Neuronal stem cell (in vitro differentiated cells): ENCODE measurements at regions not wholly inside any gene's neighbourhood (a gene's known extent, or its start where the extent isn't known, plus 50 kb on each side); places are given as distances from the start of the nearest gene placed in this dataset.

ENCODE experiments used
- DNase-seq: peaks from one replicate; pipeline ENCODE4 v3.0.0-alpha.2; 2013; ENCODE audit warnings: low spot score
- H2AFZ ChIP-seq: one replicate; pipeline ENCODE4 v1.6.1; 2013; ENCODE audit warnings: mild to moderate bottlenecking, low read length, inconsistent platforms
- H2AK5ac ChIP-seq: 2 replicates; pipeline ENCODE4 v1.6.1; 2013; ENCODE audit warnings: low read depth, mild to moderate bottlenecking, inconsistent platforms, low read length, moderate library complexity, mixed read lengths
- H2BK120ac ChIP-seq: 2 replicates; pipeline ENCODE4 v1.6.1; 2013; ENCODE audit warnings: low read depth, mild to moderate bottlenecking, inconsistent platforms, low read length, moderate library complexity, mixed read lengths
- H2BK12ac ChIP-seq: one replicate; pipeline ENCODE4 v1.6.1; 2013; ENCODE audit warnings: low read length, inconsistent platforms
- H2BK15ac ChIP-seq: 2 replicates; pipeline ENCODE4 v1.6.1; 2013; ENCODE audit warnings: mild to moderate bottlenecking, low read length, inconsistent platforms, mixed read lengths
- H2BK5ac ChIP-seq: one replicate; pipeline ENCODE4 v1.6.1; 2013; ENCODE audit warnings: inconsistent platforms, mild to moderate bottlenecking, low read length, moderate library complexity
- H3K14ac ChIP-seq: one replicate; pipeline ENCODE4 v1.6.1; 2013; ENCODE audit warnings: low read length, inconsistent platforms
- H3K18ac ChIP-seq: 2 replicates; pipeline ENCODE4 v1.6.1; 2013; ENCODE audit warnings: low read length, inconsistent platforms
- H3K23ac ChIP-seq: 2 replicates; pipeline ENCODE4 v1.6.1; 2013; ENCODE audit warnings: low read depth, mild to moderate bottlenecking, mixed read lengths, low read length, inconsistent platforms; ENCODE audit not compliant: poor library complexity
- H3K27ac ChIP-seq: replicated peaks from 3 replicates; pipeline ENCODE4 v1.5.1; 2013; ENCODE audit warnings: low read length, inconsistent platforms
- H3K27me3 ChIP-seq, 3 experiments: 2 replicates each; pipeline ENCODE4 v1.6.1; 2013; ENCODE audit warnings: low read length in 3 of 3, mild to moderate bottlenecking in 2 of 3, inconsistent platforms in 1 of 3, low read depth in 1 of 3, mixed read lengths in 1 of 3, moderate library complexity in 1 of 3; ENCODE audit not compliant: control insufficient read depth in 3 of 3, insufficient read depth in 3 of 3
- H3K36me3 ChIP-seq, 2 donors: replicated peaks in 1 of 2; 2 replicates each; pipeline ENCODE4 v1.6.1; 2013; ENCODE audit warnings: low read length in 2 of 2; ENCODE audit not compliant: control insufficient read depth in 2 of 2, insufficient read depth in 2 of 2
- H3K4ac ChIP-seq: 2 replicates; pipeline ENCODE4 v1.6.1; 2013; ENCODE audit warnings: inconsistent platforms, mild to moderate bottlenecking, low read length, moderate library complexity
- H3K4me1 ChIP-seq, 2 donors: 1 replicate in 1 of 2; 2 replicates in 1 of 2; pipeline ENCODE4 v1.6.1; 2013; ENCODE audit warnings: low read length in 2 of 2, low read depth in 1 of 2; ENCODE audit not compliant: control insufficient read depth in 2 of 2, insufficient read depth in 1 of 2
- H3K4me2 ChIP-seq: one replicate; pipeline ENCODE4 v1.6.1; 2013; ENCODE audit warnings: mild to moderate bottlenecking, low read length, inconsistent platforms; ENCODE audit not compliant: insufficient read depth, poor library complexity, severe bottlenecking
- H3K4me3 ChIP-seq, 2 donors: 2 replicates each; pipeline ENCODE4 v1.5.1; 2013; ENCODE audit warnings: low read length in 2 of 2, mild to moderate bottlenecking in 2 of 2, inconsistent platforms in 1 of 2, moderate library complexity in 1 of 2
- H3K79me1 ChIP-seq: one replicate; pipeline ENCODE4 v1.6.1; 2013; ENCODE audit warnings: low read depth, mild to moderate bottlenecking, inconsistent platforms, low read length, moderate library complexity
- H3K9ac ChIP-seq: one replicate; pipeline ENCODE4 v1.6.1; 2013; ENCODE audit warnings: mild to moderate bottlenecking, low read depth, low read length, inconsistent platforms; ENCODE audit not compliant: poor library complexity
- H3K9me3 ChIP-seq, 2 donors: replicated peaks in 1 of 2; 2 replicates each; pipeline versions ENCODE3 to v1.6.1; 2013; ENCODE audit warnings: low read length in 2 of 2, mild to moderate bottlenecking in 2 of 2, inconsistent platforms in 1 of 2, low read depth in 1 of 2, mixed read lengths in 1 of 2, moderate library complexity in 1 of 2; ENCODE audit not compliant: control insufficient read depth in 2 of 2, insufficient read depth in 1 of 2
- H4K8ac ChIP-seq: one replicate; pipeline ENCODE4 v1.6.1; 2013; ENCODE audit warnings: low read depth, mild to moderate bottlenecking, inconsistent platforms, low read length, moderate library complexity
- H4K91ac ChIP-seq: one replicate; pipeline ENCODE4 v1.6.1; 2013; ENCODE audit warnings: low read length, low read depth, mild to moderate bottlenecking, inconsistent platforms; ENCODE audit not compliant: poor library complexity
- WGBS, 2 donors: extraction: QIAGEN DNeasy Blood & Tissue Kit; methylation state at CpG; one replicate each; pipeline ENCODE4 v1.1.7; 2013; ENCODE audit warnings: missing lambda C conversion rate in 2 of 2, mixed read lengths in 1 of 2; ENCODE audit not compliant: insufficient read length in 2 of 2, insufficient replicate concordance in 1 of 2; ENCODE audit errors: extremely low coverage in 2 of 2; 5-methylcytosine and 5-hydroxymethylcytosine counted together

- no peak overlapping the region for H3K4ac ChIP-seq
- H3K9ac ChIP-seq: no peak overlapping the region
- H2AK5ac ChIP-seq: no peak overlapping the region
- no peaks in the 10 kb centered on the region for H3K36me3 ChIP-seq
- WGBS, 2 donors: no CpG with 5 or more reads among the region's 2 CpGs
- no peak overlapping the region for H3K27ac ChIP-seq
- no peak overlapping the region for H2BK120ac ChIP-seq
- H2BK12ac ChIP-seq: no peak overlapping the region
- no peak overlapping the region for H2AFZ ChIP-seq
- DNase-seq: peak; percentile 11
- no peak overlapping the region for H3K23ac ChIP-seq
- no peak overlapping the region for H4K8ac ChIP-seq
- no peak overlapping the region for H2BK5ac ChIP-seq
- no peak overlapping the region for H3K18ac ChIP-seq
- peaks cover 8 to 18% of the 10 kb centered on the region in 2 donors for H3K4me1 ChIP-seq
- H2BK15ac ChIP-seq: no peak overlapping the region
- H3K79me1 ChIP-seq: no peaks in the 10 kb centered on the region
- peaks cover 0 to 4% of the 10 kb centered on the region in 2 donors for H3K9me3 ChIP-seq
- no peak overlapping the region for H3K4me2 ChIP-seq
- H3K27me3 ChIP-seq: no peaks in the 10 kb centered on the region
- no peak overlapping the region for H4K91ac ChIP-seq
- no peak overlapping the region for H3K4me3 ChIP-seq
- H3K14ac ChIP-seq: no peak overlapping the region
These were observed 306.9 kb upstream of the SLIT2 start for GRCh38 chr4:19944806-19945205.

DNA sequence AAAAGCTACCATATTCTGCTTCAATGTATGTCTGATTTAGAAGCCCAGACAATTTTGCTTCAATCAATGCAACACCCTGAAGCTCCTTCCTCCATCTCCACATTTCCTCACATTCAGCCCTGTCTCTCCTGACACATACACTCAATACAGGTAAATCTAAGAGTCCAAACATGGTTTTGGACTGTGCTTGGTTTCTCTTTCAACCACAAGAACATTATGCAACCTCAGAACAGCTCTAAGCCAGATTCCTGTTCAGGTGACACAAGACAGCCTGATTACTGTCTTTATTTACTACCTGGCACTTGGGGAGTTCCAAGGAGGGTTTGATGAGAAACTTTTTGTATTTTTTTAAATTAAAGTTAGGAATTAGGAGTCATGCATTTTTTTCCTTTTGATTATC lies 307.5 kb upstream of the SLIT2 start:
- Histone ChIP-seq H4K91ac (no peak overlapping the region), H2BK12ac (no peak overlapping the region), H3K9ac (no peak overlapping the region), H3K27me3 (no peaks in the 10 kb centered on the region), H3K36me3 (no peaks in the 10 kb centered on the region), H3K18ac (no peak overlapping the region), H4K8ac (no peak overlapping the region), H2AK5ac (no peak overlapping the region), H3K4me3 (no peak overlapping the region), H3K4ac (no peak overlapping the region), H3K27ac (no peak overlapping the region), H2BK15ac (no peak overlapping the region), H3K23ac (no peak overlapping the region), H3K4me2 (no peak overlapping the region), H3K9me3 (peaks cover 0 to 4% of the 10 kb centered on the region in 2 donors), H3K79me1 (no peaks in the 10 kb centered on the region), H2AFZ (no peak overlapping the region), H2BK5ac (no peak overlapping the region), H3K4me1 (peaks cover 8 to 18% of the 10 kb centered on the region in 2 donors), H2BK120ac (no peak overlapping the region), H3K14ac (no peak overlapping the region)
- DNase-seq: no peak

DNA sequence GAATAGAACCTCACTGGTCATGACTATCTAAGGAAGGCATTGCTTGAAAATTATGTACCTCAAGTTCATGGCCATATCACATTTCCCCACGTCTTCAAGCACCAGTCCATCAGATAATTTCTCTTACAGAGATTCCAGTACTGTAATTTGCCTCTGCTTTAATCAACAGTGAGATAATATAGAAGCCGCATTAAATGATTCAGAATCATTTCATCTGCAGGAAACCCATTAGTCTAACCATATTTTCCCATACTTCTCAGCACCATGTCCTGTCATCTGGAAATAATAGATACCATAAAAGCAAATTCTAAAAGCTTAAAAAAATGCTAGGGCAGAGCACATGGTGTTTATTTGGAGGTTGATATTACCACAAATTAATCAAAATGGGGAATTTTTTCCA lies 310.3 kb upstream of the SLIT2 start:
- H3K27ac ChIP-seq: no peak overlapping the region
- H3K4me2 ChIP-seq: no peak overlapping the region
- no peak for DNase-seq
- H2BK12ac ChIP-seq: no peak overlapping the region
- H2AFZ ChIP-seq: no peak overlapping the region
- no peak overlapping the region for H3K14ac ChIP-seq
- H2BK120ac ChIP-seq: no peak overlapping the region
- H3K18ac ChIP-seq: no peak overlapping the region
- no peaks in the 10 kb centered on the region for H3K27me3 ChIP-seq
- no peaks in the 10 kb centered on the region for H3K36me3 ChIP-seq
- H3K9ac ChIP-seq: no peak overlapping the region
- H3K79me1 ChIP-seq: no peaks in the 10 kb centered on the region
- H3K4ac ChIP-seq: no peak overlapping the region
- no peak overlapping the region for H2AK5ac ChIP-seq
- no peak overlapping the region for H3K4me3 ChIP-seq
- H4K91ac ChIP-seq: no peak overlapping the region
- no peak overlapping the region for H3K23ac ChIP-seq
- H3K9me3 ChIP-seq: no peaks in the 10 kb centered on the region
- no peak overlapping the region for H2BK15ac ChIP-seq
- no peak overlapping the region for H2BK5ac ChIP-seq
- peaks cover 8 to 17% of the 10 kb centered on the region in 2 donors for H3K4me1 ChIP-seq
- WGBS, 2 donors: no CpG with 5 or more reads among the region's 2 CpGs
- no peak overlapping the region for H4K8ac ChIP-seq

DNA sequence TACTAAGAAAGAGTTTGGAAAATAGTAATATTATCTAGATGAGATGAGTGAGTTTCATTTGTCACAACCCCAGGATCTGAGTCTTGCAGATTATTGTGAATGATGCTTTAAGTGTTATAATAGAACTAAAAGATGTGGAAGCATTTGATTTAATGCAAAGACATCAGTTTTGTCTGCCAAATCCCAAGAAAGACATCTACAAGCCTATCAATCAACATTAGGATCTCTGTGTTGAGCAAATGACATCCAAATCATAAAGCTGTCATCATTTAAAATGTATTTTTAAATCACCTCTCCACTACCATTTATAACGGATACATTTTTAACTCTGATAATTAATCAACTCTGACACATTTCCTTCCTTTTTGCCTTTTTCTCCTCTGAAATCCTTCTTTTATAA lies 310.8 kb upstream of the SLIT2 start:
- H2BK5ac ChIP-seq: no peak overlapping the region
- no peak overlapping the region for H2AK5ac ChIP-seq
- no peak overlapping the region for H3K27ac ChIP-seq
- no peak overlapping the region for H3K4me2 ChIP-seq
- H3K9ac ChIP-seq: no peak overlapping the region
- WGBS, 2 donors: 100% methylated on average over 1 of the region's 1 CpG; no CpG with 5 or more reads in 1 of the 2 donors
- no peaks in the 10 kb centered on the region for H3K79me1 ChIP-seq
- H2BK120ac ChIP-seq: no peak overlapping the region
- no peak overlapping the region for H3K4me3 ChIP-seq
- no peak overlapping the region for H2BK15ac ChIP-seq
- H3K23ac ChIP-seq: no peak overlapping the region
- no peak overlapping the region for H3K4ac ChIP-seq
- no peak overlapping the region for H3K14ac ChIP-seq
- no peak overlapping the region for H2AFZ ChIP-seq
- no peak overlapping the region for H4K91ac ChIP-seq
- H2BK12ac ChIP-seq: no peak overlapping the region
- no peak for DNase-seq
- H3K4me1 ChIP-seq: peaks cover 7 to 16% of the 10 kb centered on the region in 2 donors
- H3K36me3 ChIP-seq: no peaks in the 10 kb centered on the region
- no peak overlapping the region for H3K18ac ChIP-seq
- H3K9me3 ChIP-seq: no peaks in the 10 kb centered on the region
- no peak overlapping the region for H4K8ac ChIP-seq
- no peaks in the 10 kb centered on the region for H3K27me3 ChIP-seq
